RWPE2 (cell line): ENCODE measurements at regions not wholly inside any gene's neighbourhood (a gene's known extent, or its start where the extent isn't known, plus 50 kb on each side); places are given as distances from the start of the nearest gene placed in this dataset.
A peak's percentile ranks its signal among the peaks of the same experiment; 100 is the strongest.

Experiments used
- ATAC-seq: fragments of 200-7000 bp; cut with Tn5 transposase; 3 replicates; pipeline ENCODE4 v1.9.1; 2021; ENCODE audit warnings: low read depth
- DNase-seq: peaks from one replicate; pipeline ENCODE4 v3.0.0-alpha.2; 2020; ENCODE audit warnings: low spot score
- H3K27ac ChIP-seq: fragments of 450-650 bp; 2 replicates; pipeline ENCODE4 v1.5.1; 2017; ENCODE audit warnings: mild to moderate bottlenecking; ENCODE audit not compliant: poor library complexity, severe bottlenecking
- H3K27me3 ChIP-seq: fragments of 250-450 bp; sonication (Bioruptor Pico); 2 replicates; pipeline ENCODE4 v1.5.1; 2021; ENCODE audit warnings: mild to moderate bottlenecking, moderate library complexity; ENCODE audit not compliant: insufficient read depth, poor library complexity, severe bottlenecking
- H3K36me3 ChIP-seq: fragments of 250-450 bp; sonication (Bioruptor Pico); 2 replicates; pipeline ENCODE4 v1.5.1; 2020; ENCODE audit warnings: low read depth, mild to moderate bottlenecking, moderate library complexity
- H3K4me1 ChIP-seq: fragments of 250-450 bp; sonication (Bioruptor Pico); 2 replicates; pipeline ENCODE4 v1.5.1; 2021; ENCODE audit warnings: mild to moderate bottlenecking, moderate library complexity; ENCODE audit not compliant: insufficient read depth, poor library complexity, severe bottlenecking
- H3K4me3 ChIP-seq: fragments of 250-450 bp; sonication (Bioruptor Pico); 2 replicates; pipeline ENCODE4 v1.5.1; 2021; ENCODE audit warnings: mild to moderate bottlenecking, moderate library complexity; ENCODE audit not compliant: severe bottlenecking
- H3K9me3 ChIP-seq: fragments of 250-450 bp; sonication (Bioruptor Pico); 2 replicates; pipeline ENCODE4 v1.5.1; 2021; ENCODE audit warnings: mild to moderate bottlenecking, moderate library complexity; ENCODE audit not compliant: severe bottlenecking
- CTCF ChIP-seq: fragments of 450-650 bp; IDR thresholded peaks from one replicate; pipeline ENCODE4 v1.5.1; 2017; ENCODE audit warnings: mild to moderate bottlenecking, moderate library complexity; ENCODE audit not compliant: poor library complexity, severe bottlenecking

- no peak overlapping the region for H3K27ac ChIP-seq
- DNase-seq (no peak), ATAC-seq (peak; percentile 85)
- TF ChIP-seq CTCF, result peak; percentile 80
- H3K4me3 ChIP-seq, result no peak overlapping the region
- H3K36me3 ChIP-seq, result no peaks in the 10 kb centered on the region
- no peaks in the 10 kb centered on the region for H3K9me3 ChIP-seq
- no peaks in the 10 kb centered on the region for H3K4me1 ChIP-seq
- no peaks in the 10 kb centered on the region for H3K27me3 ChIP-seq
Observed at GRCh38 chr9:36728651-36729520, 156.2 kb downstream of the MELK start.

- ATAC-seq, result no peak
- no peaks in the 10 kb centered on the region for H3K9me3 ChIP-seq
- H3K4me1 ChIP-seq, result no peaks in the 10 kb centered on the region
- no peaks in the 10 kb centered on the region for H3K36me3 ChIP-seq
- no peak overlapping the region for H3K27ac ChIP-seq
- no peak overlapping the region for H3K4me3 ChIP-seq
- H3K27me3 ChIP-seq, result no peaks in the 10 kb centered on the region
- no peak for TF ChIP-seq CTCF
- DNase-seq, result no peak
Observed at GRCh38 chr9:36729906-36730305, 157.2 kb downstream of the MELK start.

- no peaks in the 10 kb centered on the region for H3K4me1 ChIP-seq
- TF ChIP-seq CTCF, result no peak
- no peak overlapping the region for H3K4me3 ChIP-seq
- no peaks in the 10 kb centered on the region for H3K27me3 ChIP-seq
- no peak overlapping the region for H3K27ac ChIP-seq
- H3K36me3 ChIP-seq, result no peaks in the 10 kb centered on the region
- no peak for DNase-seq
- H3K9me3 ChIP-seq, result no peaks in the 10 kb centered on the region
- no peak for ATAC-seq
Observed at GRCh38 chr9:36730414-36730813, 157.7 kb downstream of the MELK start.

GRCh38 chr9:36731068-36731956 is 158.6 kb downstream of the MELK start:
- Histone ChIP-seq H3K4me3 (no peak overlapping the region), H3K27me3 (no peaks in the 10 kb centered on the region), H3K4me1 (no peaks in the 10 kb centered on the region), H3K9me3 (no peaks in the 10 kb centered on the region), H3K27ac (no peak overlapping the region), H3K36me3 (no peaks in the 10 kb centered on the region)
- ATAC-seq (no peak), DNase-seq (no peak)
- no peak for TF ChIP-seq CTCF
